Pancreas (tissue), 10 donors: ENCODE measurements at regions not wholly inside any gene's neighbourhood (a gene's known extent, or its start where the extent isn't known, plus 50 kb on each side); places are given as distances from the start of the nearest gene placed in this dataset.

ENCODE experiments used
- ATAC-seq, 4 donors: fragments of 200-7000 bp; cut with Tn5 transposase; one replicate each; pipeline versions ENCODE4 v1.8.0 to v1.9.1; 2020; ENCODE audit warnings: mild to moderate bottlenecking in 4 of 4, moderate library complexity in 4 of 4
- DNase-seq, 6 donors: peaks; one replicate each; pipeline ENCODE4 v3.0.0-alpha.2; 2020
- FAIRE-seq: peaks from 2 replicates; lab custom pipeline; 2012; peaks lifted over from hg19 to GRCh38; lab: Jason Lieb, UNC
- H3K27ac ChIP-seq, 4 donors: fragments of 200-600 bp; sonication (generic); 1 replicate in 3 of 4; 2 replicates in 1 of 4; pipeline versions ENCODE4 v1.5.0 to v1.8.0; 2020
- H3K27me3 ChIP-seq, 4 donors: fragments of 200-600 bp; one replicate each; pipeline ENCODE4 v1.8.0; 2021
- H3K36me3 ChIP-seq, 3 donors: fragments of 200-600 bp; sonication (generic) in 1 of 3; one replicate each; pipeline versions ENCODE4 v1.5.0 to v1.8.0; 2020 to 2021
- H3K4me1 ChIP-seq, 3 donors: fragments of 200-600 bp; one replicate each; pipeline ENCODE4 v1.8.0; 2021
- H3K4me3 ChIP-seq, 4 donors: fragments of 200-600 bp; sonication (generic) in 2 of 4; one replicate each; pipeline versions ENCODE4 v1.5.0 to v1.8.0; 2020 to 2021
- H3K9me3 ChIP-seq, 4 donors: fragments of 200-600 bp; one replicate each; pipeline ENCODE4 v1.8.0; 2021
- WGBS, 2 donors: extraction: QIAGEN DNeasy Blood & Tissue Kit; methylation state at CpG; one replicate each; pipeline ENCODE4 v1.1.7; 2013; 5-methylcytosine and 5-hydroxymethylcytosine counted together
- intact Hi-C, 3 donors: fragments of 100-400 bp; cut with DNase I; formaldehyde crosslinking; loops; one replicate each; pipeline versions ENCODE4 v1.11.1 to v1.14.2; 2022
- TF ChIP-seq, protein P1 (sequence below), 4 donors: fragments of 200-600 bp; sonication (generic) in 3 of 4; IDR thresholded peaks; one replicate each; pipeline versions ENCODE4 v1.5.0 to v1.8.0; 2021; ENCODE audit warnings: antibody characterized with exemption in 4 of 4
- donor health status: healthy with polysubstance abuse.
- donor health status: DM: no; HTN: no; CAD: no; lungs with moderate emphysema.
- donor health status: DM: no; HTN: no; CAD: no.
- donor health status: control.
- donor health status: control.
- donor health status: Bipolar disorder and iron deficiency.
- donor health status: DM: yes; HTN: yes; CAD: no.
- donor health status: DM: no; HTN: no; CAD: no.
- donor health status: DM: no; HTN: no; CAD: no.
- donor health status: DM: yes; HTN: yes; CAD: no.

- no peaks in the 10 kb centered on the region for H3K9me3 ChIP-seq
- WGBS, 2 donors = 68 to 74% methylated on average over 3 of the region's 3 CpGs
- TF ChIP-seq, protein P1, sequence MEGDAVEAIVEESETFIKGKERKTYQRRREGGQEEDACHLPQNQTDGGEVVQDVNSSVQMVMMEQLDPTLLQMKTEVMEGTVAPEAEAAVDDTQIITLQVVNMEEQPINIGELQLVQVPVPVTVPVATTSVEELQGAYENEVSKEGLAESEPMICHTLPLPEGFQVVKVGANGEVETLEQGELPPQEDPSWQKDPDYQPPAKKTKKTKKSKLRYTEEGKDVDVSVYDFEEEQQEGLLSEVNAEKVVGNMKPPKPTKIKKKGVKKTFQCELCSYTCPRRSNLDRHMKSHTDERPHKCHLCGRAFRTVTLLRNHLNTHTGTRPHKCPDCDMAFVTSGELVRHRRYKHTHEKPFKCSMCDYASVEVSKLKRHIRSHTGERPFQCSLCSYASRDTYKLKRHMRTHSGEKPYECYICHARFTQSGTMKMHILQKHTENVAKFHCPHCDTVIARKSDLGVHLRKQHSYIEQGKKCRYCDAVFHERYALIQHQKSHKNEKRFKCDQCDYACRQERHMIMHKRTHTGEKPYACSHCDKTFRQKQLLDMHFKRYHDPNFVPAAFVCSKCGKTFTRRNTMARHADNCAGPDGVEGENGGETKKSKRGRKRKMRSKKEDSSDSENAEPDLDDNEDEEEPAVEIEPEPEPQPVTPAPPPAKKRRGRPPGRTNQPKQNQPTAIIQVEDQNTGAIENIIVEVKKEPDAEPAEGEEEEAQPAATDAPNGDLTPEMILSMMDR (IDR thresholded peaks at IDR 0.05) = no peak
- no peak overlapping the region for H3K27ac ChIP-seq
- H3K4me3 ChIP-seq = no peak overlapping the region
- no peaks in the 10 kb centered on the region for H3K4me1 ChIP-seq
- intact Hi-C loops = no loop called here
- no peak for ATAC-seq
- DNase-seq = no peak
- no peaks in the 10 kb centered on the region for H3K27me3 ChIP-seq
- no peak for FAIRE-seq
- H3K36me3 ChIP-seq = no peaks in the 10 kb centered on the region
Observed at GRCh38 chr2:2887772-2888387, 489.7 kb downstream of the EIPR1 start.

GRCh38 chr2:2886922-2887321 lies 490.7 kb downstream of the EIPR1 start:
- FAIRE-seq = no peak

DNA sequence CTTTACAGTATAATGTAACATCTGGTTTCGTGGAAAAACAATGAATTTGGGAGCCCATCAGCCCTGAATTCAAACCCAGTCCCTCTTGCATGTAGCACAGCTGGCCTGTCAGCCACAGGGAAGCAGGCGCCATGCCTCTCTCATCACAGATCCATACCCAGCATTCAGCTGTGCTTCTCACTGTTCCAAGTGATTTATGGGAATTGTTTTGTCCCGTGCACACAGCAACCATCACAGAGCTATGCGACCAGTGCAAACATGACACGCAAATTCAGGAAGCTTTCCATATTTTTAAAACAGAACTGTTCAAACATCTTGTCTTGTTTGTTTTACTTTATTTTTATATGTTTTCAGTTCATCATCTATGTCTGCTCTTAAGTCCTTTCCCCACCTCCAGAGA lies 496.1 kb downstream of the EIPR1 start:
- Histone ChIP-seq H3K27ac (no peak overlapping the region), H3K27me3 (no peaks in the 10 kb centered on the region), H3K36me3 (no peaks in the 10 kb centered on the region), H3K9me3 (no peaks in the 10 kb centered on the region), H3K4me1 (no peaks in the 10 kb centered on the region), H3K4me3 (no peak overlapping the region)
- FAIRE-seq (no peak), DNase-seq (no peak), ATAC-seq (no peak)
- TF ChIP-seq, protein P1 (IDR thresholded peaks at IDR 0.05) = no peak
- intact Hi-C loops = no loop called here
- 71 to 72% methylated on average over 5 of the region's 5 CpGs for WGBS, 2 donors

More at GRCh38 chr2:2886922-2887321, 490.7 kb downstream of the EIPR1 start:
- intact Hi-C loops = no loop called here
- Histone ChIP-seq H3K4me1 (no peaks in the 10 kb centered on the region), H3K27me3 (no peaks in the 10 kb centered on the region), H3K27ac (no peak overlapping the region), H3K4me3 (no peak overlapping the region), H3K9me3 (no peaks in the 10 kb centered on the region), H3K36me3 (no peaks in the 10 kb centered on the region)
- ATAC-seq (no peak), DNase-seq (no peak)
- TF ChIP-seq, protein P1 (IDR thresholded peaks at IDR 0.05) = no peak
- 57 to 68% methylated on average over 7 of the region's 7 CpGs for WGBS, 2 donors

DNA sequence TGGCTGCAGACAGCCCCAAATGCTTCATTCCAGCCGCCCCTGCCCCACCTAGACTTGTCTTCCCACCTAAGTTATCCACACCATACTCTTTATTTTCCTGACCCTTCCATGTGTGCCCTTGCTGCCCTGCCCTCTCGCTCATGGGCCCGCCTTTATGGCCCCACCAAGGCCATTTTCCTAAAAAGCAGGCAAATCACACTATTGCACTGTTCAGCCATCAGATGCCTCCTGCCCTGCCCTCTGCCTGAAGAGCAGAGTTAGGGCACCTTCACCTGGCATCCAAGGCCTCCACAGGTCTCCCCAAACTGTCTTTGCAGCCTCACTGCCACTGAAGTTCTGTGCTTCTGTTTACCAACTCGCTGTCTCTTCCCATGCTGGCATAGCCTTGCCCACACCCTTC lies 496.7 kb downstream of the EIPR1 start:
- ATAC-seq (no peak), DNase-seq (no peak), FAIRE-seq (no peak)
- 76 to 79% methylated on average over 4 of the region's 4 CpGs for WGBS, 2 donors
- H3K4me3 ChIP-seq = no peak overlapping the region
- no peaks in the 10 kb centered on the region for H3K9me3 ChIP-seq
- intact Hi-C loops = no loop called here
- TF ChIP-seq, protein P1 (IDR thresholded peaks at IDR 0.05) = no peak
- H3K4me1 ChIP-seq = no peaks in the 10 kb centered on the region
- no peak overlapping the region for H3K27ac ChIP-seq
- no peaks in the 10 kb centered on the region for H3K27me3 ChIP-seq
- H3K36me3 ChIP-seq = no peaks in the 10 kb centered on the region

- Histone ChIP-seq H3K36me3 (no peaks in the 10 kb centered on the region), H3K27me3 (no peaks in the 10 kb centered on the region), H3K4me3 (no peak overlapping the region), H3K9me3 (no peaks in the 10 kb centered on the region), H3K4me1 (no peaks in the 10 kb centered on the region), H3K27ac (no peak overlapping the region)
- DNase-seq (no peak), ATAC-seq (no peak), FAIRE-seq (no peak)
- intact Hi-C loops = no loop called here
- TF ChIP-seq, protein P1 (IDR thresholded peaks at IDR 0.05) = no peak
- 50 to 56% methylated on average over 7 of the region's 7 CpGs for WGBS, 2 donors
Observed at GRCh38 chr2:2879781-2880180, 497.8 kb downstream of the EIPR1 start.
